Dendritic cell treated with granulocyte-macrophage colony-stimulating factor and Interleukin-4, amounts not matched to agents 40 ng/mL and 50 ng/mL, for 4 days (primary cell): ENCODE measurements at regions not wholly inside any gene's neighbourhood (a gene's known extent, or its start where the extent isn't known, plus 50 kb on each side); places are given as distances from the start of the nearest gene placed in this dataset.

Experiments
- H3K27ac Mint-ChIP-seq: one replicate; pipeline ENCODE4 v1.8.0; 2022; ENCODE audit warnings: mild to moderate bottlenecking, mixed read lengths
- H3K27me3 Mint-ChIP-seq: one replicate; pipeline ENCODE4 v1.8.0; 2022; ENCODE audit warnings: mild to moderate bottlenecking, mixed read lengths
- H3K36me3 Mint-ChIP-seq: one replicate; pipeline ENCODE4 v1.8.0; 2022; ENCODE audit warnings: low read depth, mixed read lengths
- H3K4me1 Mint-ChIP-seq: one replicate; pipeline ENCODE4 v1.8.0; 2022; ENCODE audit warnings: low read depth, mixed read lengths
- H3K4me3 Mint-ChIP-seq: one replicate; pipeline ENCODE4 v1.8.0; 2022; ENCODE audit warnings: mild to moderate bottlenecking, moderate library complexity, mixed read lengths
- H3K9me3 Mint-ChIP-seq: one replicate; pipeline ENCODE4 v1.8.0; 2022; ENCODE audit warnings: mixed read lengths
- intact Hi-C: fragments of 100-400 bp; cut with micrococcal nuclease; formaldehyde crosslinking; loops from one replicate; pipeline ENCODE4 v1.15.0; 2022

DNA sequence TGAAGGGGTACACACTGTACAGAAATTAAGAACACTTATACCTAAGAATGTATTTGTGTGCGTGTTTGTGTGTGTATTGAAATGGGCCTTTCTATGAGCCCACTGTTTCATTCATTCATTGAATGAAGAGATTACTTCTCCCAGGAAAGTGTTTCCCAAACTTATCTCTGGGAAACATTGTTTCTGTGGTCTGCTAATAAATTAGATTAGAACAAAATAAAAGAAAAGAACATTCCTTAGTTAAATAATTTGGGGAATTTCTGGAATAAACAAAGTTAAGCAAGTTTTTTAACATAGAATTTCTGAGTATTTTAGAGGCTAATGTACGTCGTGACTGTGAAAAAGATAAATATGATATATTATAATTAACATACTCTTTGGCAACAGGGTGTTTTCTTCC lies 402.4 kb upstream of the CDH11 start:
- Mint-ChIP-seq H3K4me3 (no peak overlapping the region), H3K4me1 (no peaks in the 10 kb centered on the region), H3K9me3 (no peaks in the 10 kb centered on the region), H3K27me3 (peaks cover 5% of the 10 kb centered on the region), H3K36me3 (no peaks in the 10 kb centered on the region), H3K27ac (no peak overlapping the region)
- intact Hi-C loops, result no loop called here

DNA sequence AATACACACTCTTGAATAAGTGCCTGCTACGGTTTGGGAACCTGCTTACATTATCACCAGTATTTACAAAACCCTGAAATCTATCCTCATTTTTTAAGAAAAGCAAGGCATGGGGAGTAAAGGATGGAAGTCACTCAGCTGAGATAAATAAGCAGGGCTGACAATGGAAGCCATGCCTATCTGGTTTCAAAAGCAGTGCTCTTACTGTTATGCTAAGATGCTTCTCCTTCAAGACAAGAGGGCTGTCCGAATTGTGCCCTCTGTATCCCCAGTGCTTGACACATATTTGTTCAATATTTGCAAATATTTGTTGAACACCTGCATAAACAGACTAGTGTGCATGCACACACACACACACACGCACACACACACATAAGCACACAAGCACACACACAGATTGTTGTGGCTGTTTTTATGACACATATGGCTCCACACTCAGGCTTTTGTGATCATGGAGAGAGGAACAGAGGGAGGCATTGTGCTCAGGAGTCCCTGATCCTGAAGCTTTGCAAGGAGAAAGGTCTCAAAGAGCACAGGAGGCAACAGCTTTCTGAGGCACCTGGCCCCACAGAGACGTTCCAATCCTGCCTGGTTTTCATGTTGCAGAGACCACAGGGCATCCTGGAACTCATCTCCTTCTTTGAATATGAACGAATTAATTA lies 401.6 kb upstream of the CDH11 start:
- no peaks in the 10 kb centered on the region for H3K36me3 Mint-ChIP-seq
- no peak overlapping the region for H3K27ac Mint-ChIP-seq
- intact Hi-C loops, result no loop called here
- no peaks in the 10 kb centered on the region for H3K9me3 Mint-ChIP-seq
- no peaks in the 10 kb centered on the region for H3K4me1 Mint-ChIP-seq
- peaks cover 5% of the 10 kb centered on the region for H3K27me3 Mint-ChIP-seq
- H3K4me3 Mint-ChIP-seq, result no peak overlapping the region

DNA sequence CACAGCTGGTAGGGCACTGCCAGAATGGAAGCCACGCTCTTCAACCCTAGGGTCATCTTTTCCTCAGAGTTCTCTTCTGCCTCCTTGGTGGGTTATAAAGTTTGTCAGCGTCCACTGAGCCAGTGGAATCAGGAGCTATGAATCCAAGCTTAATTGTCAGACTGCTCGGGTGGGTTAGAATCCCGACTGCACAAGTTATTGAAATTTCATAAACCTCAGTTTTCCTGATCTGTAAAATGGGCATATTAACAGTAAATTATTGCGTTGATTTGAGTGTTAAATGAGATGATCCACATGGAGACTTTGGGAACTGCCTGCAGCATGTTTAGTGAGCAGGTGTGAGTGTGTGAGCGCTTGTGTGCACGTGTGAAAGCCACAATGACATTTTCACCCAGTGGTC lies 400.5 kb upstream of the CDH11 start:
- Mint-ChIP-seq H3K27me3 (peaks cover 5% of the 10 kb centered on the region), H3K4me3 (no peak overlapping the region), H3K27ac (no peak overlapping the region), H3K9me3 (no peaks in the 10 kb centered on the region), H3K36me3 (no peaks in the 10 kb centered on the region), H3K4me1 (no peaks in the 10 kb centered on the region)
- intact Hi-C loops, result no loop called here

DNA sequence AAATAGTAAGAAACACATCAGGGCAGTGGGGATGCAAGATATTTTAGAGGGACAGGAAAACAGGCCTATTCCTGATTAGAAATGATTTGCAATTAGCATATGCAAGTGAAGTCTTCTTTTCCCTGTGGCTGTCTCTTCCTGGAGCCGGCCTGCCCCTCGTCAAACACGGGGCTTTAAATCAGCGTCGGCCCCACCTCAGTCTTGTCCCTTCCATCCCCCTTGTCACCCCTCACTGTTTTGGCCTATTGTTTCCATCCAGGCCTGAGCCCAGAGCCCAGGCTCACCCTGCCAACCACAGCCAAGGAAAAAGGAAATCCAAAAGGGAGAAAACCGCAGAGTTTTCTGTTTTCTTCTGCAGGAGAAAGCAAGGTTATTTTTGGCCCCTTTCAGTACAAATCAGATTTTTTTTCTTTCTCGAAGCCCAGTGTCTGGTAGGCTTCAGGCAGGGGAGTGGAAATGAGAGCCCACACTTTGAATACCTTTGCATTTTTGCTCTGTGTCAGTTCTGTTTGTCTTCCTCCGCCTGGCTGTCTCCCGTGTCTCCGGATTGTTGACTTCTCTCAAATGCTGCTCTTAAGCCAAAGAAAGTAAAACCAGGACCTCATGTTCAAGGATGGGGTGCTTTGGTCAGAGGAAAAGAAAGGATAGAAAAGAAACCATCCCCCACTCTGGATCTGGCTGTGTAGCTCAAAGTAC lies 399.9 kb upstream of the CDH11 start:
- no peak overlapping the region for H3K4me3 Mint-ChIP-seq
- H3K4me1 Mint-ChIP-seq, result no peaks in the 10 kb centered on the region
- peaks cover 5% of the 10 kb centered on the region for H3K27me3 Mint-ChIP-seq
- no peaks in the 10 kb centered on the region for H3K36me3 Mint-ChIP-seq
- no peak overlapping the region for H3K27ac Mint-ChIP-seq
- no peaks in the 10 kb centered on the region for H3K9me3 Mint-ChIP-seq
- intact Hi-C loops, result no loop called here

DNA sequence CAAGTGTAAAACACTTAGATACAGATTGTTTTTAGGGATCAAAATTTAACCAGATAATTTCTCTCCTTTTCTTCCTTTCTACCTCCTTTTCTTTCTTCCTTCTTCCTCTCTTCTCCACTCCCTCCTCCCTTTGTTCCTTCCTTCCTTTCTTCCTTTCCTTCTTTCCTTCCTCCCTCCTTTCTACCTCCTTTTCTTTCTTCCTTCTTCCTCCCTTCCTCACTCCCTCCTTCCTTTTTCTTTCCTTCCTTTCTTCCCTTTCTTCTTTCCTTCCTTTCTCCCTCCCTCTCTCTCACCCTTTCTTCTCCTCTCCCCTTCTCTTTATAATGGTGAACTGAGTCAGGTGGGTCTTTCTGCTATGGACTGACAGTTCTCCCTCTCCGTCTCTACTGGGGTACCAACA lies 397.5 kb upstream of the CDH11 start:
- no peak overlapping the region for H3K27ac Mint-ChIP-seq
- intact Hi-C loops, result no loop called here
- H3K27me3 Mint-ChIP-seq, result peaks cover 5% of the 10 kb centered on the region
- H3K4me1 Mint-ChIP-seq, result no peaks in the 10 kb centered on the region
- H3K4me3 Mint-ChIP-seq, result no peak overlapping the region
- H3K36me3 Mint-ChIP-seq, result no peaks in the 10 kb centered on the region
- peaks cover 10% of the 10 kb centered on the region for H3K9me3 Mint-ChIP-seq

DNA sequence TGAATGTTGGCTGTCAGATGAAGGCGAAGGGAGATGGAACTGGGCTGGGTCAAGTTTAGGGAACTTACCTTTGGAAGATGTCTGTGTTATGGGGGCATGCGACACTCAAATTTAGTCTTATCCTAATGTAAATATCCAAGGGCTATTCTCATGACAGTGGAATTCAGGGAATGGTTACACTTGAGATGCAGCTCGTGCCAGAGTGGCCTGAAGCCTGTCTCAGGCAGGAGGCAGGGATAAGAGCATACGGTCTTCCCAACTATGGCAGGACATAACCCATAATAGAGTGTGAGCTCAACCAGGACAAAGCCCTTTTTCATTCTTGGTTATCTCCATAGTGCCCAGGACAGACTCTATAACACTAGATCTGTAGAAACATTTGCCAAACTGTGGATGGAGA lies 393.3 kb upstream of the CDH11 start:
- no peaks in the 10 kb centered on the region for H3K27me3 Mint-ChIP-seq
- intact Hi-C loops, result no loop called here
- H3K36me3 Mint-ChIP-seq, result no peaks in the 10 kb centered on the region
- H3K9me3 Mint-ChIP-seq, result peaks cover 10% of the 10 kb centered on the region
- no peak overlapping the region for H3K4me3 Mint-ChIP-seq
- no peak overlapping the region for H3K27ac Mint-ChIP-seq
- H3K4me1 Mint-ChIP-seq, result no peaks in the 10 kb centered on the region

DNA sequence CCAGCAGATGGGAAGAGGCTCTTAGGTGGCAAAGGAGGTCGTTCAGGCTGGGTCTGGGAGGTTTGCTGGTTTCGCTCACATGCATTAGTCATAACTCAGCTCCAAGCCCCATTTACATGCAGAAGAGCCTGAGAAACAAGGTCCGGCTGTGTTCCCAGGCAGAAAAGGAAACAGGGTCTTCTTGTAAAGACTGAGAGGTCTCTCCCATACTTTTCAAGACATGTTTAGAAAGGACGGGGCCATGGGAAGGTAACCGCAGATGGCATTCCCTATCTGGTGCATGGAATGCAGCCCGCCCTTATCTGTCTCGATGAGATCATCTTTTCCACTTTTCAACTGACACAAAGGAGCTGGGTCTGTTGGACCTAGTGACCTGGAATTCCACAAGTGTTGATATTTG lies 389.0 kb upstream of the CDH11 start:
- intact Hi-C loops, result no loop called here
- H3K4me1 Mint-ChIP-seq, result no peaks in the 10 kb centered on the region
- H3K27me3 Mint-ChIP-seq, result no peaks in the 10 kb centered on the region
- no peak overlapping the region for H3K27ac Mint-ChIP-seq
- no peaks in the 10 kb centered on the region for H3K36me3 Mint-ChIP-seq
- H3K9me3 Mint-ChIP-seq, result peaks cover 20% of the 10 kb centered on the region
- H3K4me3 Mint-ChIP-seq, result no peak overlapping the region

- no peaks in the 10 kb centered on the region for H3K36me3 Mint-ChIP-seq
- H3K27me3 Mint-ChIP-seq, result no peaks in the 10 kb centered on the region
- peaks cover 17% of the 10 kb centered on the region for H3K9me3 Mint-ChIP-seq
- no peak overlapping the region for H3K27ac Mint-ChIP-seq
- H3K4me1 Mint-ChIP-seq, result no peaks in the 10 kb centered on the region
- intact Hi-C loops, result no loop called here
- H3K4me3 Mint-ChIP-seq, result no peak overlapping the region
Observed at GRCh38 chr16:65510241-65510640, 388.4 kb upstream of the CDH11 start.

GRCh38 chr16:65509172-65509571 lies 387.3 kb upstream of the CDH11 start:
- Mint-ChIP-seq H3K9me3 (peaks cover 10% of the 10 kb centered on the region), H3K36me3 (no peaks in the 10 kb centered on the region)

DNA sequence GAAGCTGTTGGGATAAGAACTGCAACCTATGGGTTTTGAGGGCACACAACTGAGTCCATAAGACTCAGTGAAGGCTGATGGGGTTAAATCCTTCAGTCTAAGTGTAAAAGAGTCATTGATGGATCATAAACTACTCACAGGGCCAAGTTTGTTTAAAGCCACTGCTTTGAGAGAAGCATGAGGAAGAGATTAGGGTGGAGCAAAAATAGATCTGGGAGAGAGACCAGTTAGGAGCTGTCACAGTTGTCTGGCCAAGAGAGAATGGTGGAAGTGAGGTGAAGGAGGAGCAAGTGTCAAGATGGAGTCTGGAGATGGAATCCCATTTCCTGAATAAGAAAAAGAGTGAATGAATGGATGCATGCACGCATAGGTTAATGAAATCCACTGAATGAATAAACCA lies 379.1 kb upstream of the CDH11 start:
- H3K27ac Mint-ChIP-seq, result no peak overlapping the region
- peaks cover 1% of the 10 kb centered on the region for H3K27me3 Mint-ChIP-seq
- intact Hi-C loops, result no loop called here
- H3K4me1 Mint-ChIP-seq, result no peaks in the 10 kb centered on the region
- no peak overlapping the region for H3K4me3 Mint-ChIP-seq
- no peaks in the 10 kb centered on the region for H3K9me3 Mint-ChIP-seq
- H3K36me3 Mint-ChIP-seq, result no peaks in the 10 kb centered on the region

More at GRCh38 chr16:65509172-65509571, 387.3 kb upstream of the CDH11 start:
- intact Hi-C loops, result no loop called here
- Mint-ChIP-seq H3K27me3 (no peaks in the 10 kb centered on the region), H3K27ac (no peak overlapping the region), H3K4me3 (no peak overlapping the region), H3K4me1 (no peaks in the 10 kb centered on the region)

- H3K27ac Mint-ChIP-seq, result no peak overlapping the region
- peaks cover 1% of the 10 kb centered on the region for H3K27me3 Mint-ChIP-seq
- H3K9me3 Mint-ChIP-seq, result no peaks in the 10 kb centered on the region
- H3K4me3 Mint-ChIP-seq, result no peak overlapping the region
- H3K36me3 Mint-ChIP-seq, result no peaks in the 10 kb centered on the region
- intact Hi-C loops, result no loop called here
- no peaks in the 10 kb centered on the region for H3K4me1 Mint-ChIP-seq
Observed at GRCh38 chr16:65500007-65500406, 378.1 kb upstream of the CDH11 start.

DNA sequence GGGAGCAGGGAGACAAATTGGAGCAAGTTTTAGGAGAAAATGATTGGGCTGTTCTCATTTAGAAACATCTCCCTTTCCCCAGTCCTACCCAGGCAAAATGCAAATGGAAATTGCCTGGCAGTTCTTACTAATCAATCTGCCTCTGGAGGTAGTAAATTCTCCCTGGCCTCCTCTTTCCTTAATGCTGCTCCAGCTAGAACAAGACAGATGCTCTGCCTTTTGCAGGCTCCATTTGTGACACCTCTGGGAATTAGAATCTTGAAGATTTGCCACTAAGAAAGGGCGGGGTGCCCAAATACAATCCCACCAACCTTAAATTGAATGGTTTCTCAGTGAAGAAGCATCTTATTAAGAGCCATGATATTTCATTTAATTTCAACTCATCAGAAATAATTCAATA lies 377.7 kb upstream of the CDH11 start:
- no peak overlapping the region for H3K27ac Mint-ChIP-seq
- H3K27me3 Mint-ChIP-seq, result peaks cover 1% of the 10 kb centered on the region
- intact Hi-C loops, result no loop called here
- no peaks in the 10 kb centered on the region for H3K36me3 Mint-ChIP-seq
- H3K9me3 Mint-ChIP-seq, result no peaks in the 10 kb centered on the region
- no peak overlapping the region for H3K4me3 Mint-ChIP-seq
- H3K4me1 Mint-ChIP-seq, result no peaks in the 10 kb centered on the region

GRCh38 chr16:65497571-65497970 lies 375.7 kb upstream of the CDH11 start:
- Mint-ChIP-seq H3K36me3 (no peaks in the 10 kb centered on the region), H3K4me3 (no peak overlapping the region), H3K27ac (no peak overlapping the region), H3K9me3 (no peaks in the 10 kb centered on the region), H3K4me1 (no peaks in the 10 kb centered on the region), H3K27me3 (peaks cover 1% of the 10 kb centered on the region)
- intact Hi-C loops, result no loop called here

DNA sequence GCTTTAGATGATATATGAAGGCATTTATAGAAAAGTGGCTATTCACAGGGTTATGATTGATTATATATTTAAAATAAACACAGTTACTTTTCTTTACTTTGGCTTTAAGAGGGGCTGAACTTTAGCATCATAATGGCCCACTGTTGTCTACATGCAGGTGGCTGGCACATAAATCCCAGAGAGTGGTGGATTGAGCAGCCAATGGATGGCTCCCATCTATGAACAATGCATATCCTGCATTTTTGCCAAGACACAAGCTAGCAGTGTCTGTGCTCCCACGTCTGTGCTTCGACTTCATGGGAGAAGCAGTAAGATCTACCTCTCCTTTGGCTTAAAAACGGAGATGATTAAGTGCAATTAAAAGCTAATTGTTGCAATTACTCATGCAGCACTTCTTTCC lies 373.2 kb upstream of the CDH11 start:
- Mint-ChIP-seq H3K27ac (no peak overlapping the region), H3K9me3 (no peaks in the 10 kb centered on the region), H3K4me3 (no peak overlapping the region), H3K36me3 (no peaks in the 10 kb centered on the region), H3K4me1 (no peaks in the 10 kb centered on the region), H3K27me3 (no peaks in the 10 kb centered on the region)
- intact Hi-C loops, result no loop called here

- Mint-ChIP-seq H3K36me3 (no peaks in the 10 kb centered on the region), H3K27ac (no peak overlapping the region), H3K4me1 (no peaks in the 10 kb centered on the region), H3K27me3 (no peaks in the 10 kb centered on the region), H3K9me3 (no peaks in the 10 kb centered on the region), H3K4me3 (no peak overlapping the region)
- intact Hi-C loops, result no loop called here
Observed at GRCh38 chr16:65494609-65495008, 372.7 kb upstream of the CDH11 start.
